ENCODE measurements at regions not wholly inside any gene's neighbourhood (a gene's known extent, or its start where the extent isn't known, plus 50 kb on each side); places are given as distances from the start of the nearest gene placed in this dataset.
A peak's percentile ranks its signal among the peaks of the same experiment; 100 is the strongest.

- no peak for TF ChIP-seq CTCF (IDR thresholded peaks at IDR 0.05; ENCODE audit: unreplicated experiment)
- Mint-ChIP-seq H3K27ac (no peak overlapping the region), H3K9me3 (ENCODE audit: low read depth) (no peaks in the 10 kb centered on the region), H3K27me3 (peaks cover 2% of the 10 kb centered on the region), H3K36me3 (ENCODE audit: insufficient read depth) (no peaks in the 10 kb centered on the region), H3K4me3 (ENCODE audit: low read depth) (no peak overlapping the region), H3K4me1 (ENCODE audit: low read depth) (peaks cover under 1% of the 10 kb centered on the region)
- no peak for DNase-seq (ENCODE audit: low spot score, unreplicated experiment)
Measured at GRCh38 chr14:85987907-85988306, 458.0 kb downstream of the FLRT2 start.

GRCh38 chr14:85987292-85987691, 457.3 kb downstream of the FLRT2 start:
- Mint-ChIP-seq H3K4me1 (ENCODE audit: low read depth) (no peaks in the 10 kb centered on the region), H3K4me3 (ENCODE audit: low read depth) (no peak overlapping the region), H3K36me3 (ENCODE audit: insufficient read depth) (no peaks in the 10 kb centered on the region), H3K9me3 (ENCODE audit: low read depth) (no peaks in the 10 kb centered on the region), H3K27me3 (peaks cover 2% of the 10 kb centered on the region), H3K27ac (no peak overlapping the region)
- no peak for TF ChIP-seq CTCF (IDR thresholded peaks at IDR 0.05; ENCODE audit: unreplicated experiment)
- DNase-seq (ENCODE audit: low spot score, unreplicated experiment), result no peak

- Mint-ChIP-seq H3K36me3 (ENCODE audit: insufficient read depth) (no peaks in the 10 kb centered on the region), H3K27me3 (no peaks in the 10 kb centered on the region), H3K9me3 (ENCODE audit: low read depth) (peaks cover 1% of the 10 kb centered on the region), H3K27ac (no peak overlapping the region), H3K4me3 (ENCODE audit: low read depth) (no peak overlapping the region), H3K4me1 (ENCODE audit: low read depth) (peaks cover 2% of the 10 kb centered on the region)
- peak; percentile 27 for TF ChIP-seq CTCF (IDR thresholded peaks at IDR 0.05; ENCODE audit: unreplicated experiment)
- DNase-seq (ENCODE audit: low spot score, unreplicated experiment), result no peak
Measured at GRCh38 chr14:85978582-85979250, 448.8 kb downstream of the FLRT2 start.

- TF ChIP-seq CTCF (IDR thresholded peaks at IDR 0.05; ENCODE audit: unreplicated experiment), result no peak
Measured at GRCh38 chr14:85974602-85975001, 444.7 kb downstream of the FLRT2 start.

GRCh38 chr14:85963486-85963885, 433.5 kb downstream of the FLRT2 start:
- TF ChIP-seq CTCF (IDR thresholded peaks at IDR 0.05; ENCODE audit: unreplicated experiment), result no peak
- no peaks in the 10 kb centered on the region for H3K36me3 Mint-ChIP-seq (ENCODE audit: insufficient read depth)
- no peak for DNase-seq (ENCODE audit: low spot score, unreplicated experiment)
- H3K4me3 Mint-ChIP-seq (ENCODE audit: low read depth), result no peak overlapping the region
- H3K27ac Mint-ChIP-seq, result no peak overlapping the region
- H3K27me3 Mint-ChIP-seq, result no peaks in the 10 kb centered on the region
- no peaks in the 10 kb centered on the region for H3K9me3 Mint-ChIP-seq (ENCODE audit: low read depth)
- no peaks in the 10 kb centered on the region for H3K4me1 Mint-ChIP-seq (ENCODE audit: low read depth)

More at GRCh38 chr14:85974602-85975001, 444.7 kb downstream of the FLRT2 start:
- no peaks in the 10 kb centered on the region for H3K27me3 Mint-ChIP-seq
- peaks cover 2% of the 10 kb centered on the region for H3K4me1 Mint-ChIP-seq (ENCODE audit: low read depth)
- H3K9me3 Mint-ChIP-seq (ENCODE audit: low read depth), result peaks cover 12% of the 10 kb centered on the region
- DNase-seq (ENCODE audit: low spot score, unreplicated experiment), result no peak
- H3K4me3 Mint-ChIP-seq (ENCODE audit: low read depth), result no peak overlapping the region
- H3K27ac Mint-ChIP-seq, result no peak overlapping the region
- H3K36me3 Mint-ChIP-seq (ENCODE audit: insufficient read depth), result peaks cover under 1% of the 10 kb centered on the region
